Activated CD4-positive, alpha-beta T cell treated with anti-CD3 and anti-CD28 coated beads, Interleukin-2, amount 50 U/mL, for 1 hour (primary cell): ENCODE measurements at regions not wholly inside any gene's neighbourhood (a gene's known extent, or its start where the extent isn't known, plus 50 kb on each side); places are given as distances from the start of the nearest gene placed in this dataset.

Experiments used
- DNase-seq: peaks from one replicate; pipeline ENCODE4 v3.0.0-alpha.2; 2020

- no peak for DNase-seq
Measured at GRCh38 chr1:232474826-232475225, 155.1 kb downstream of the SIPA1L2 start.

- DNase-seq: no peak
Measured at GRCh38 chr1:232473900-232474299, 156.0 kb downstream of the SIPA1L2 start.

GRCh38 chr1:232473324-232473723 is 156.6 kb downstream of the SIPA1L2 start:
- DNase-seq: no peak

- DNase-seq: no peak
Measured at GRCh38 chr1:232472485-232473041, 157.4 kb downstream of the SIPA1L2 start.

- DNase-seq: no peak
Measured at GRCh38 chr1:232471250-232471649, 158.7 kb downstream of the SIPA1L2 start.

- no peak for DNase-seq
Measured at GRCh38 chr1:232470711-232471110, 159.2 kb downstream of the SIPA1L2 start.

- no peak for DNase-seq
Measured at GRCh38 chr1:232468249-232468648, 161.7 kb downstream of the SIPA1L2 start.

GRCh38 chr1:232467073-232467760 is 162.7 kb downstream of the SIPA1L2 start:
- DNase-seq: no peak

GRCh38 chr1:232464325-232464724 is 165.6 kb downstream of the SIPA1L2 start:
- no peak for DNase-seq

GRCh38 chr1:232463225-232463624 is 166.7 kb downstream of the SIPA1L2 start:
- DNase-seq: no peak

- no peak for DNase-seq
Measured at GRCh38 chr1:232462213-232462612, 167.7 kb downstream of the SIPA1L2 start.

GRCh38 chr1:232459826-232460225 is 170.1 kb downstream of the SIPA1L2 start:
- no peak for DNase-seq

GRCh38 chr1:232459087-232459486 is 170.8 kb downstream of the SIPA1L2 start:
- no peak for DNase-seq

- DNase-seq: no peak
Measured at GRCh38 chr1:232457595-232457994, 172.3 kb downstream of the SIPA1L2 start.

- no peak for DNase-seq
Measured at GRCh38 chr1:232456714-232457113, 173.2 kb downstream of the SIPA1L2 start.

- DNase-seq: no peak
Measured at GRCh38 chr1:232454227-232454886, 175.6 kb downstream of the SIPA1L2 start.

- no peak for DNase-seq
Measured at GRCh38 chr1:232452736-232453440, 177.0 kb downstream of the SIPA1L2 start.

- DNase-seq: no peak
Measured at GRCh38 chr1:232452117-232452516, 177.8 kb downstream of the SIPA1L2 start.

- DNase-seq: no peak
Measured at GRCh38 chr1:232451506-232451905, 178.4 kb downstream of the SIPA1L2 start.

- DNase-seq: no peak
Measured at GRCh38 chr1:232450615-232451014, 179.3 kb downstream of the SIPA1L2 start.

GRCh38 chr1:232447125-232447524 is 182.8 kb downstream of the SIPA1L2 start:
- no peak for DNase-seq

- DNase-seq: no peak
Measured at GRCh38 chr1:232445361-232446106, 184.4 kb downstream of the SIPA1L2 start.

GRCh38 chr1:232443372-232443771 is 186.6 kb downstream of the SIPA1L2 start:
- DNase-seq: no peak
